IMR-90 (cell line): ENCODE measurements at regions not wholly inside any gene's neighbourhood (a gene's known extent, or its start where the extent isn't known, plus 50 kb on each side); places are given as distances from the start of the nearest gene placed in this dataset.

Source experiments
- ATAC-seq: fragments of 200-7000 bp; cut with Tn5 transposase; 2 replicates; pipeline ENCODE4 v1.9.1; 2020; ENCODE audit warnings: low read depth, mild to moderate bottlenecking, moderate library complexity
- BruUV-seq: library from RNA; stranded (reverse); fragments of 400-500 nt; replicated peaks from 2 replicates; lab custom pipeline; 2021; lab: Mats Ljungman, UMichigan
- CTCF ChIA-PET: fragments of 300-600 bp; formaldehyde crosslinking; extraction: SDS; loops from one replicate; lab custom pipeline; 2021; ENCODE audit warnings: antibody characterized with exemption; lab: Yijun Ruan, JAX
- POLR2A ChIA-PET: fragments of 300-600 bp; sonication (Branson Sonifier 250); formaldehyde crosslinking; loops from one replicate; lab custom pipeline; 2022; ENCODE audit warnings: antibody characterized with exemption; ENCODE audit not compliant: unreplicated experiment; lab: Charles Lee
- DNase-seq: peaks from one replicate; pipeline ENCODE4 v3.0.0; 2013
- H2AFZ ChIP-seq: replicated peaks from 2 replicates; pipeline ENCODE3; 2013; ENCODE audit warnings: low read length, mild to moderate bottlenecking; ENCODE audit not compliant: poor library complexity
- H2AK5ac ChIP-seq: 2 replicates; pipeline ENCODE4 v1.6.1; 2013; ENCODE audit warnings: low read depth, low read length, inconsistent platforms
- H2AK9ac ChIP-seq: replicated peaks from 2 replicates; pipeline ENCODE3; 2013; ENCODE audit warnings: mild to moderate bottlenecking, low read depth, low read length, moderate library complexity; ENCODE audit not compliant: poor library complexity
- H2BK120ac ChIP-seq: 2 replicates; pipeline ENCODE4 v1.6.1; 2013; ENCODE audit warnings: low read depth, low read length, inconsistent platforms
- H2BK15ac ChIP-seq: 3 replicates; pipeline ENCODE4 v1.6.1; 2013; ENCODE audit warnings: low read depth, low read length, inconsistent platforms
- H2BK20ac ChIP-seq: 2 replicates; pipeline ENCODE4 v1.6.1; 2013; ENCODE audit warnings: low read depth, mild to moderate bottlenecking, inconsistent platforms, low read length, moderate library complexity
- H2BK5ac ChIP-seq: 2 replicates; pipeline ENCODE4 v1.6.1; 2013; ENCODE audit warnings: mild to moderate bottlenecking, low read depth, low read length, inconsistent platforms; ENCODE audit not compliant: poor library complexity, severe bottlenecking
- H3K14ac ChIP-seq: replicated peaks from 2 replicates; pipeline ENCODE4 v1.6.1; 2013; ENCODE audit warnings: low read depth, low read length, inconsistent platforms
- H3K18ac ChIP-seq: 2 replicates; pipeline ENCODE4 v1.6.1; 2013; ENCODE audit warnings: low read depth, low read length, control low read depth
- H3K23ac ChIP-seq: 2 replicates; pipeline ENCODE4 v1.6.1; 2013; ENCODE audit warnings: low read depth, low read length, inconsistent platforms
- H3K27ac ChIP-seq: 2 replicates; pipeline ENCODE4 v1.5.1; 2013; ENCODE audit warnings: mild to moderate bottlenecking, control low read depth, low read length; ENCODE audit not compliant: insufficient read depth
- H3K27me3 ChIP-seq: 2 replicates; pipeline ENCODE4 v1.6.1; 2013; ENCODE audit warnings: low read length; ENCODE audit not compliant: control insufficient read depth, insufficient read depth
- H3K36me3 ChIP-seq: 2 replicates; pipeline ENCODE4 v1.6.1; 2013; ENCODE audit warnings: low read length, mixed read lengths; ENCODE audit not compliant: control insufficient read depth, insufficient read depth
- H3K4ac ChIP-seq: 2 replicates; pipeline ENCODE4 v1.6.1; 2013; ENCODE audit warnings: low read depth, low read length, inconsistent platforms
- H3K4me1 ChIP-seq: 2 replicates; pipeline ENCODE4 v1.6.1; 2013; ENCODE audit warnings: low read length, mixed read lengths; ENCODE audit not compliant: control insufficient read depth, insufficient read depth
- H3K4me2 ChIP-seq: 2 replicates; pipeline ENCODE4 v1.6.1; 2013; ENCODE audit warnings: low read depth, mild to moderate bottlenecking, control low read depth, low read length, moderate library complexity
- H3K4me3 ChIP-seq: 2 replicates; pipeline ENCODE4 v1.5.1; 2013; ENCODE audit warnings: low read depth, mild to moderate bottlenecking, control low read depth, low read length, moderate library complexity; ENCODE audit not compliant: insufficient read depth
- H3K56ac ChIP-seq: 2 replicates; pipeline ENCODE4 v1.6.1; 2013; ENCODE audit warnings: low read length, inconsistent platforms; ENCODE audit not compliant: insufficient read depth; ENCODE audit errors: extremely low read depth
- H3K79me1 ChIP-seq, 2 experiments: 2 replicates each; pipeline ENCODE4 v1.6.1; 2013; ENCODE audit warnings: low read length in 2 of 2, inconsistent platforms in 1 of 2, low read depth in 1 of 2
- H3K9ac ChIP-seq: 2 replicates; pipeline ENCODE4 v1.6.1; 2013; ENCODE audit warnings: low read depth, low read length, control low read depth
- H3K9me1 ChIP-seq: 2 replicates; pipeline ENCODE4 v1.6.1; 2013; ENCODE audit warnings: low read length, inconsistent platforms; ENCODE audit not compliant: insufficient read depth
- H3K9me3 ChIP-seq: 2 replicates; pipeline ENCODE4 v1.6.1; 2013; ENCODE audit warnings: low read length; ENCODE audit not compliant: control insufficient read depth, insufficient read depth
- H4K20me1 ChIP-seq: 2 replicates; pipeline ENCODE4 v1.6.1; 2013; ENCODE audit warnings: low read length, inconsistent platforms; ENCODE audit not compliant: insufficient read depth
- H4K5ac ChIP-seq: 2 replicates; pipeline ENCODE4 v1.6.1; 2013; ENCODE audit warnings: mild to moderate bottlenecking, low read depth, low read length, control low read depth
- H4K8ac ChIP-seq, 2 experiments: 2 replicates each; pipeline ENCODE4 v1.6.1; 2013; ENCODE audit warnings: low read depth in 2 of 2, low read length in 2 of 2, control low read depth in 1 of 2, inconsistent platforms in 1 of 2
- H4K91ac ChIP-seq: 2 replicates; pipeline ENCODE4 v1.6.1; 2013; ENCODE audit warnings: low read depth, low read length, inconsistent platforms; ENCODE audit not compliant: insufficient read depth
- BHLHE40 ChIP-seq: fragments of 150-350 bp; IDR thresholded peaks from 2 replicates; pipeline ENCODE4 v1.6.1; 2016; ENCODE audit warnings: mild to moderate bottlenecking, low read depth, low read length
- CEBPB ChIP-seq: IDR thresholded peaks from 2 replicates; pipeline ENCODE4 v1.6.1; 2012; ENCODE audit warnings: low read depth, low read length, improper control_type of control experiment
- CHD1 ChIP-seq: IDR thresholded peaks from 2 replicates; pipeline ENCODE4 v1.6.1; 2012; ENCODE audit warnings: low read depth, low read length, improper control_type of control experiment
- FOS ChIP-seq: fragments of 150-350 bp; IDR thresholded peaks from 2 replicates; pipeline ENCODE4 v1.6.1; 2016; ENCODE audit warnings: low read depth, low read length
- MAFK ChIP-seq: IDR thresholded peaks from 2 replicates; pipeline ENCODE4 v1.6.1; 2012; ENCODE audit warnings: low read depth, low read length, improper control_type of control experiment
- MAZ ChIP-seq: IDR thresholded peaks from 2 replicates; pipeline ENCODE4 v1.6.1; 2012; ENCODE audit warnings: low read depth, mild to moderate bottlenecking, low read length, improper control_type of control experiment, moderate library complexity, borderline replicate concordance
- NFE2L2 ChIP-seq: fragments of 150-350 bp; IDR thresholded peaks from 2 replicates; pipeline ENCODE4 v1.6.1; 2016; ENCODE audit warnings: low read depth, mild to moderate bottlenecking, low read length
- POLR2A ChIP-seq: IDR thresholded peaks from 2 replicates; pipeline ENCODE4 v1.6.1; 2012; ENCODE audit warnings: mild to moderate bottlenecking, low read depth, low read length
- RCOR1 ChIP-seq: IDR thresholded peaks from 2 replicates; pipeline ENCODE4 v1.6.1; 2012; ENCODE audit warnings: mild to moderate bottlenecking, low read length, improper control_type of control experiment; ENCODE audit not compliant: insufficient replicate concordance
- RFX5 ChIP-seq: IDR thresholded peaks from 2 replicates; pipeline ENCODE4 v1.8.0; 2012; ENCODE audit warnings: low read depth, mild to moderate bottlenecking, low read length, moderate library complexity
- SMC3 ChIP-seq: fragments of 150-350 bp; IDR thresholded peaks from 2 replicates; pipeline ENCODE4 v1.6.1; 2016; ENCODE audit warnings: low read depth, mild to moderate bottlenecking, antibody characterized with exemption, low read length, moderate library complexity
- WGBS, 2 experiments: methylation state at CpG; one replicate each; pipeline versions ENCODE4 v1.1.5 to v1.1.7; 2013; ENCODE audit warnings: missing lambda C conversion rate in 2 of 2; ENCODE audit not compliant: insufficient read length in 1 of 2; ENCODE audit errors: extremely low coverage in 2 of 2; 5-methylcytosine and 5-hydroxymethylcytosine counted together
- dilution Hi-C: fragments of 300-500 bp; cut with HindIII; formaldehyde crosslinking; loops from one replicate; pipeline ENCODE4 v1.14.3; 2018; ENCODE audit warnings: low sequenced_read_pairs; ENCODE audit not compliant: unreplicated experiment
- in situ Hi-C: fragments of 300-500 bp; cut with MboI; formaldehyde crosslinking; loops from 3 replicates; pipeline ENCODE4 v1.14.3; 2019; ENCODE audit warnings: low sequenced_read_pairs, inconsistent platforms, mixed read lengths
- intact Hi-C: fragments of 100-400 bp; cut with micrococcal nuclease; formaldehyde crosslinking; loops from 2 replicates; pipeline ENCODE4 v1.10.0; 2022
- TF ChIP-seq, protein P1 (sequence below): fragments of 150-350 bp; IDR thresholded peaks from 2 replicates; pipeline ENCODE4 v1.6.1; 2016; ENCODE audit warnings: low read depth, mild to moderate bottlenecking, low read length, moderate library complexity, borderline replicate concordance
- TF ChIP-seq, protein P2 (sequence below): fragments of 150-350 bp; IDR thresholded peaks from 2 replicates; pipeline ENCODE4 v1.6.1; 2017; ENCODE audit warnings: mild to moderate bottlenecking, antibody characterized with exemption, low read length, low read depth
- TF ChIP-seq, protein P3 (sequence below): conservative IDR thresholded peaks from 2 replicates; pipeline ENCODE4 v1.5.1; 2012; ENCODE audit warnings: mild to moderate bottlenecking, low read depth, low read length, improper control_type of control experiment

DNA sequence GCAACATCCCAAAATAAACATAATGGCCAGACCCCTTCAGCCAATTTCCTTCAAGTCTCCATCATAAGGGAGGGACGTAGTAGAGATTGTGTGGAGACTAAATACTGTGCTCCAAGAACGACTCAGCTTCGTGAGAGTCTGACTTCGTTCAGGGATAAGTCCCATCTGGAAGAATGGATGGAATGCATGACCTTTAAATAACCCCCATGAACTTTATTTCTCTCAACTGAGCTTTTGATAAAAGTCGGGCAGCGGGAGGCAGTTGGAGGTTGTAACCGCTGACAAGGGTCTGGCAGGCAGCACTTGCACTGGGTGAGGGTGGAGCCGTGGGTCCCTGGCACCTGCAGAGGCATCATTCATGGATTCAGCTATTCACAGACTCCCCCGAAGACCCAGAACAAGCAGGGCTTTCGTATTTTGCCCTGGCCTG is 115.9 kb downstream of the ZFP36L2 start:
- intact Hi-C loops, result no loop called here
- CTCF ChIA-PET, result no interaction called here

More for the DNA sequence above, 115.9 kb downstream of the ZFP36L2 start:
- peak overlapping the region; percentile 65 for H3K56ac ChIP-seq
- peaks cover 38% of the 10 kb centered on the region for H3K4me1 ChIP-seq
- H3K36me3 ChIP-seq, result no peaks in the 10 kb centered on the region
- peak overlapping the region; percentile 58; the same call in 1 of the 2 replicates for H4K91ac ChIP-seq
- H2BK120ac ChIP-seq, result peak overlapping the region; percentile 89
- H2AK9ac ChIP-seq, result no peak overlapping the region
- POLR2A ChIA-PET, result interaction anchor here (0.6 to 1.0 kb wide), 2 partner anchors 12 to 111 kb away, joined by 3 to 6 read pairs; no protein-coding TSS in a partner anchor
- no peaks in the 10 kb centered on the region for H3K27me3 ChIP-seq
- peak overlapping the region; percentile 76 for H3K4ac ChIP-seq
- no peak for TF ChIP-seq RCOR1
- no peak for TF ChIP-seq FOS
- no peak for TF ChIP-seq SMC3
- TF ChIP-seq, protein P1, sequence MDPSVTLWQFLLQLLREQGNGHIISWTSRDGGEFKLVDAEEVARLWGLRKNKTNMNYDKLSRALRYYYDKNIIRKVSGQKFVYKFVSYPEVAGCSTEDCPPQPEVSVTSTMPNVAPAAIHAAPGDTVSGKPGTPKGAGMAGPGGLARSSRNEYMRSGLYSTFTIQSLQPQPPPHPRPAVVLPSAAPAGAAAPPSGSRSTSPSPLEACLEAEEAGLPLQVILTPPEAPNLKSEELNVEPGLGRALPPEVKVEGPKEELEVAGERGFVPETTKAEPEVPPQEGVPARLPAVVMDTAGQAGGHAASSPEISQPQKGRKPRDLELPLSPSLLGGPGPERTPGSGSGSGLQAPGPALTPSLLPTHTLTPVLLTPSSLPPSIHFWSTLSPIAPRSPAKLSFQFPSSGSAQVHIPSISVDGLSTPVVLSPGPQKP, result no peak
- TF ChIP-seq, protein P2, sequence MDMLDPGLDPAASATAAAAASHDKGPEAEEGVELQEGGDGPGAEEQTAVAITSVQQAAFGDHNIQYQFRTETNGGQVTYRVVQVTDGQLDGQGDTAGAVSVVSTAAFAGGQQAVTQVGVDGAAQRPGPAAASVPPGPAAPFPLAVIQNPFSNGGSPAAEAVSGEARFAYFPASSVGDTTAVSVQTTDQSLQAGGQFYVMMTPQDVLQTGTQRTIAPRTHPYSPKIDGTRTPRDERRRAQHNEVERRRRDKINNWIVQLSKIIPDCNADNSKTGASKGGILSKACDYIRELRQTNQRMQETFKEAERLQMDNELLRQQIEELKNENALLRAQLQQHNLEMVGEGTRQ, result no peak
- TF ChIP-seq CEBPB, result no peak
- TF ChIP-seq, protein P3, sequence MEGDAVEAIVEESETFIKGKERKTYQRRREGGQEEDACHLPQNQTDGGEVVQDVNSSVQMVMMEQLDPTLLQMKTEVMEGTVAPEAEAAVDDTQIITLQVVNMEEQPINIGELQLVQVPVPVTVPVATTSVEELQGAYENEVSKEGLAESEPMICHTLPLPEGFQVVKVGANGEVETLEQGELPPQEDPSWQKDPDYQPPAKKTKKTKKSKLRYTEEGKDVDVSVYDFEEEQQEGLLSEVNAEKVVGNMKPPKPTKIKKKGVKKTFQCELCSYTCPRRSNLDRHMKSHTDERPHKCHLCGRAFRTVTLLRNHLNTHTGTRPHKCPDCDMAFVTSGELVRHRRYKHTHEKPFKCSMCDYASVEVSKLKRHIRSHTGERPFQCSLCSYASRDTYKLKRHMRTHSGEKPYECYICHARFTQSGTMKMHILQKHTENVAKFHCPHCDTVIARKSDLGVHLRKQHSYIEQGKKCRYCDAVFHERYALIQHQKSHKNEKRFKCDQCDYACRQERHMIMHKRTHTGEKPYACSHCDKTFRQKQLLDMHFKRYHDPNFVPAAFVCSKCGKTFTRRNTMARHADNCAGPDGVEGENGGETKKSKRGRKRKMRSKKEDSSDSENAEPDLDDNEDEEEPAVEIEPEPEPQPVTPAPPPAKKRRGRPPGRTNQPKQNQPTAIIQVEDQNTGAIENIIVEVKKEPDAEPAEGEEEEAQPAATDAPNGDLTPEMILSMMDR, result no peak
- no peak for TF ChIP-seq CHD1
- no peak for TF ChIP-seq MAFK
- no peak for TF ChIP-seq MAZ
- no peak for TF ChIP-seq RFX5
- no peak for TF ChIP-seq NFE2L2
- TF ChIP-seq BHLHE40, result no peak
- no peak for TF ChIP-seq POLR2A
- H3K4me3 ChIP-seq, result no peak overlapping the region
- dilution Hi-C loops (no loop called here), in situ Hi-C loops (no loop called here)
- H3K9ac ChIP-seq, result peak overlapping the region; percentile 47; the same call in 1 of the 2 replicates
- no CpG with 5 or more reads among the region's 10 CpGs for WGBS, 2 experiments
- H3K4me2 ChIP-seq, result peak overlapping the region; percentile 53; the same call in 1 of the 2 replicates
- peak overlapping the region; percentile 48 for H2AK5ac ChIP-seq
- peaks cover 3% of the 10 kb centered on the region; the same call in 1 of the 2 replicates for H3K9me3 ChIP-seq
- BruUV-seq, result no TSS peak
- no peaks in the 10 kb centered on the region for H4K20me1 ChIP-seq
- peaks cover 28% of the 10 kb centered on the region for H3K9me1 ChIP-seq
- peak overlapping the region; percentile 22 to 72; a peak in 2 of 4 replicates for H4K8ac ChIP-seq
- peak overlapping the region; percentile 92 for H3K18ac ChIP-seq
- H3K27ac ChIP-seq, result peak overlapping the region; percentile 95
- H2BK5ac ChIP-seq, result peak overlapping the region; percentile 57
- peak overlapping the region; percentile 53; the same call in 2 of the 3 replicates for H2BK15ac ChIP-seq
- peak overlapping the region; percentile 58; the same call in 1 of the 2 replicates for H3K23ac ChIP-seq
- H2AFZ ChIP-seq, result peak overlapping the region; percentile 46
- peak overlapping the region; percentile 69 for H2BK20ac ChIP-seq
- peak overlapping the region; percentile 49 for H4K5ac ChIP-seq
- H3K14ac ChIP-seq, result peak overlapping the region; percentile 76
- peak; percentile 85 for DNase-seq
- 0 out of 4 replicates have a peak, but pooled peaks cover 0 to 3% of the 10 kb centered on the region in 2 experiments for H3K79me1 ChIP-seq
- peak; percentile 72 for ATAC-seq
